Endothelial cell of umbilical vein (primary cell): ENCODE measurements at regions not wholly inside any gene's neighbourhood (a gene's known extent, or its start where the extent isn't known, plus 50 kb on each side); places are given as distances from the start of the nearest gene placed in this dataset.

ENCODE experiments used
- EZH2 ChIP-seq: IDR thresholded peaks from 2 replicates; pipeline ENCODE4 v1.6.1; 2012; ENCODE audit warnings: borderline replicate concordance, low read depth, mild to moderate bottlenecking, moderate library complexity, low read length, inconsistent platforms; ENCODE audit not compliant: severe bottlenecking
- JUN ChIP-seq: IDR thresholded peaks from 2 replicates; pipeline ENCODE4 v1.6.1; 2011; ENCODE audit warnings: borderline replicate concordance, low read depth; ENCODE audit not compliant: insufficient read length, insufficient read depth
- MAX ChIP-seq: IDR thresholded peaks from 2 replicates; pipeline ENCODE4 v1.6.1; 2011; ENCODE audit not compliant: insufficient read depth, insufficient read length
- MYC ChIP-seq: IDR thresholded peaks from one replicate; pipeline ENCODE4 v1.6.1; 2011; ENCODE audit warnings: mild to moderate bottlenecking, low read depth, low read length
- POLR2A ChIP-seq: IDR thresholded peaks from 2 replicates; pipeline ENCODE4 v1.6.1; 2012; ENCODE audit warnings: low read depth, mild to moderate bottlenecking, control low read depth, low read length
- POLR2AphosphoS5 ChIP-seq: IDR thresholded peaks from 2 replicates; pipeline ENCODE4 v1.6.1; 2012; ENCODE audit warnings: low read depth, mild to moderate bottlenecking, control low read depth, low read length, moderate library complexity; ENCODE audit not compliant: insufficient read depth
- TF ChIP-seq, protein P1 (sequence below), 2 donors: IDR thresholded peaks; 1 replicate in 1 of 2; 2 replicates in 1 of 2; pipeline ENCODE4 v1.5.1; 2011; ENCODE audit warnings: low read length in 2 of 2, mild to moderate bottlenecking in 2 of 2, moderate library complexity in 2 of 2, control low read depth in 1 of 2, inconsistent platforms in 1 of 2, low read depth in 1 of 2; ENCODE audit not compliant: insufficient read depth in 1 of 2; ENCODE audit errors: extremely low read depth in 1 of 2

- TF ChIP-seq JUN (no peak), POLR2A (no peak), MYC (no peak), POLR2AphosphoS5 (no peak), MAX (no peak), EZH2 (no peak)
- TF ChIP-seq, protein P1, sequence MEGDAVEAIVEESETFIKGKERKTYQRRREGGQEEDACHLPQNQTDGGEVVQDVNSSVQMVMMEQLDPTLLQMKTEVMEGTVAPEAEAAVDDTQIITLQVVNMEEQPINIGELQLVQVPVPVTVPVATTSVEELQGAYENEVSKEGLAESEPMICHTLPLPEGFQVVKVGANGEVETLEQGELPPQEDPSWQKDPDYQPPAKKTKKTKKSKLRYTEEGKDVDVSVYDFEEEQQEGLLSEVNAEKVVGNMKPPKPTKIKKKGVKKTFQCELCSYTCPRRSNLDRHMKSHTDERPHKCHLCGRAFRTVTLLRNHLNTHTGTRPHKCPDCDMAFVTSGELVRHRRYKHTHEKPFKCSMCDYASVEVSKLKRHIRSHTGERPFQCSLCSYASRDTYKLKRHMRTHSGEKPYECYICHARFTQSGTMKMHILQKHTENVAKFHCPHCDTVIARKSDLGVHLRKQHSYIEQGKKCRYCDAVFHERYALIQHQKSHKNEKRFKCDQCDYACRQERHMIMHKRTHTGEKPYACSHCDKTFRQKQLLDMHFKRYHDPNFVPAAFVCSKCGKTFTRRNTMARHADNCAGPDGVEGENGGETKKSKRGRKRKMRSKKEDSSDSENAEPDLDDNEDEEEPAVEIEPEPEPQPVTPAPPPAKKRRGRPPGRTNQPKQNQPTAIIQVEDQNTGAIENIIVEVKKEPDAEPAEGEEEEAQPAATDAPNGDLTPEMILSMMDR (IDR thresholded peaks at IDR 0.05; ENCODE audit: extremely low read depth in 1 of 2, insufficient read depth in 1 of 2, low read depth in 1 of 2, low read length in 2 of 2) = no peak
These were observed 450.5 kb upstream of the OR4E1 start for GRCh38 chr14:22124073-22124613.
